Stimulated activated effector memory CD8-positive, alpha-beta T cell treated with anti-CD3 and anti-CD28 coated beads, Interleukin-12 subunit alpha, Interleukin-12 subunit beta, amount 100 ng/mL, for 72 hours (primary cell): ENCODE measurements at regions not wholly inside any gene's neighbourhood (a gene's known extent, or its start where the extent isn't known, plus 50 kb on each side); places are given as distances from the start of the nearest gene placed in this dataset.
"Not testable (repeated sequence)": the region's sequence is repeated elsewhere in the genome, so short reads cannot be mapped to it uniquely, and the experiment has no call there.

ENCODE experiments used
- ATAC-seq: fragments of 150-1000 bp; cut with Tn5 transposase; 2 replicates; pipeline ENCODE4 v1.10.0; 2021
- DNase-seq, 2 donors: peaks; one replicate each; pipeline ENCODE4 v3.0.0; 2021 to 2022; ENCODE audit warnings: low spot score in 2 of 2
- H3K27ac Mint-ChIP-seq: one replicate; pipeline ENCODE4 v1.8.0; 2022; ENCODE audit warnings: mild to moderate bottlenecking, mixed read lengths
- H3K36me3 Mint-ChIP-seq: one replicate; pipeline ENCODE4 v1.8.0; 2022; ENCODE audit warnings: mild to moderate bottlenecking, mixed read lengths
- H3K4me1 Mint-ChIP-seq: one replicate; pipeline ENCODE4 v1.8.0; 2022; ENCODE audit warnings: mixed read lengths
- H3K4me3 Mint-ChIP-seq: one replicate; pipeline ENCODE4 v1.8.0; 2022; ENCODE audit warnings: mild to moderate bottlenecking, mixed read lengths
- H3K9me3 Mint-ChIP-seq: one replicate; pipeline ENCODE4 v1.8.0; 2022; ENCODE audit warnings: mixed read lengths

- Mint-ChIP-seq H3K4me1 (no peaks in the 10 kb centered on the region), H3K36me3 (no peaks in the 10 kb centered on the region), H3K27ac (no peak overlapping the region), H3K4me3 (no peak overlapping the region), H3K9me3 (peaks cover 35% of the 10 kb centered on the region)
- ATAC-seq (no peak), DNase-seq (no peak)
Measured at GRCh38 chr4:60463857-60464502, 736.1 kb upstream of the ADGRL3 start.

GRCh38 chr4:60482921-60483351 is 717.2 kb upstream of the ADGRL3 start:
- no peak for ATAC-seq
- Mint-ChIP-seq H3K4me3 (no peak overlapping the region), H3K9me3 (peaks cover 23% of the 10 kb centered on the region), H3K4me1 (no peaks in the 10 kb centered on the region), H3K36me3 (no peaks in the 10 kb centered on the region), H3K27ac (no peak overlapping the region)
- no peak for DNase-seq

GRCh38 chr4:60485276-60485675 is 714.9 kb upstream of the ADGRL3 start:
- no peak for ATAC-seq
- no peaks in the 10 kb centered on the region for H3K4me1 Mint-ChIP-seq
- no peak overlapping the region for H3K4me3 Mint-ChIP-seq
- no peak overlapping the region for H3K27ac Mint-ChIP-seq
- no peaks in the 10 kb centered on the region for H3K36me3 Mint-ChIP-seq
- peaks cover 21% of the 10 kb centered on the region for H3K9me3 Mint-ChIP-seq
- DNase-seq = no peak

GRCh38 chr4:60487118-60487761 is 712.9 kb upstream of the ADGRL3 start:
- not testable (repeated sequence) for H3K4me1 Mint-ChIP-seq, DNase-seq, H3K4me3 Mint-ChIP-seq, H3K27ac Mint-ChIP-seq, ATAC-seq, H3K36me3 Mint-ChIP-seq
- peaks cover 14% of the 10 kb centered on the region for H3K9me3 Mint-ChIP-seq

GRCh38 chr4:60500810-60501209 is 699.3 kb upstream of the ADGRL3 start:
- no peaks in the 10 kb centered on the region for H3K4me1 Mint-ChIP-seq
- ATAC-seq (no peak), DNase-seq (no peak)
- no peak overlapping the region for H3K4me3 Mint-ChIP-seq
- no peaks in the 10 kb centered on the region for H3K36me3 Mint-ChIP-seq
- H3K9me3 Mint-ChIP-seq = peaks cover 30% of the 10 kb centered on the region
- H3K27ac Mint-ChIP-seq = no peak overlapping the region

GRCh38 chr4:60502733-60503132 is 697.4 kb upstream of the ADGRL3 start:
- ATAC-seq = no peak
- H3K36me3 Mint-ChIP-seq = no peaks in the 10 kb centered on the region
- H3K4me3 Mint-ChIP-seq = no peak overlapping the region
- no peak overlapping the region for H3K27ac Mint-ChIP-seq
- no peaks in the 10 kb centered on the region for H3K4me1 Mint-ChIP-seq
- H3K9me3 Mint-ChIP-seq = peaks cover 36% of the 10 kb centered on the region
- no peak for DNase-seq

GRCh38 chr4:60506061-60506460 is 694.1 kb upstream of the ADGRL3 start:
- no peak for ATAC-seq
- Mint-ChIP-seq H3K9me3 (peaks cover 37% of the 10 kb centered on the region), H3K4me3 (no peak overlapping the region), H3K27ac (no peak overlapping the region), H3K4me1 (no peaks in the 10 kb centered on the region), H3K36me3 (no peaks in the 10 kb centered on the region)
- DNase-seq = no peak

- DNase-seq = no peak
- no peaks in the 10 kb centered on the region for H3K36me3 Mint-ChIP-seq
- H3K9me3 Mint-ChIP-seq = peaks cover 12% of the 10 kb centered on the region
- no peak for ATAC-seq
- no peaks in the 10 kb centered on the region for H3K4me1 Mint-ChIP-seq
- H3K4me3 Mint-ChIP-seq = no peak overlapping the region
- no peak overlapping the region for H3K27ac Mint-ChIP-seq
Measured at GRCh38 chr4:60522265-60522664, 677.9 kb upstream of the ADGRL3 start.

- Mint-ChIP-seq H3K9me3 (peaks cover 26% of the 10 kb centered on the region), H3K27ac (no peak overlapping the region), H3K4me3 (no peak overlapping the region), H3K36me3 (no peaks in the 10 kb centered on the region), H3K4me1 (no peaks in the 10 kb centered on the region)
- DNase-seq (no peak), ATAC-seq (no peak)
Measured at GRCh38 chr4:60531776-60532379, 668.2 kb upstream of the ADGRL3 start.

GRCh38 chr4:60544981-60545380 is 655.1 kb upstream of the ADGRL3 start:
- ATAC-seq (no peak), DNase-seq (no peak)
- H3K4me3 Mint-ChIP-seq = no peak overlapping the region
- H3K4me1 Mint-ChIP-seq = no peaks in the 10 kb centered on the region
- no peak overlapping the region for H3K27ac Mint-ChIP-seq
- H3K9me3 Mint-ChIP-seq = peaks cover 19% of the 10 kb centered on the region
- H3K36me3 Mint-ChIP-seq = no peaks in the 10 kb centered on the region

GRCh38 chr4:60562334-60562733 is 637.8 kb upstream of the ADGRL3 start:
- Mint-ChIP-seq H3K4me1 (no peaks in the 10 kb centered on the region), H3K9me3 (peaks cover 33% of the 10 kb centered on the region), H3K36me3 (no peaks in the 10 kb centered on the region), H3K4me3 (no peak overlapping the region), H3K27ac (no peak overlapping the region)
- DNase-seq = no peak
- no peak for ATAC-seq

GRCh38 chr4:60565558-60565957 is 634.6 kb upstream of the ADGRL3 start:
- Mint-ChIP-seq H3K4me3 (no peak overlapping the region), H3K27ac (no peak overlapping the region), H3K4me1 (no peaks in the 10 kb centered on the region), H3K36me3 (no peaks in the 10 kb centered on the region), H3K9me3 (peaks cover 45% of the 10 kb centered on the region)
- ATAC-seq (no peak), DNase-seq (no peak)

- H3K4me1 Mint-ChIP-seq = no peaks in the 10 kb centered on the region
- no peak overlapping the region for H3K27ac Mint-ChIP-seq
- ATAC-seq (no peak), DNase-seq (no peak)
- no peak overlapping the region for H3K4me3 Mint-ChIP-seq
- no peaks in the 10 kb centered on the region for H3K36me3 Mint-ChIP-seq
- H3K9me3 Mint-ChIP-seq = peaks cover 9% of the 10 kb centered on the region
Measured at GRCh38 chr4:60575336-60575735, 624.8 kb upstream of the ADGRL3 start.

GRCh38 chr4:60579335-60579734 is 620.8 kb upstream of the ADGRL3 start:
- H3K4me1 Mint-ChIP-seq = no peaks in the 10 kb centered on the region
- H3K9me3 Mint-ChIP-seq = peaks cover 6% of the 10 kb centered on the region

GRCh38 chr4:60581919-60582536 is 618.1 kb upstream of the ADGRL3 start:
- Mint-ChIP-seq H3K4me3 (no peak overlapping the region), H3K9me3 (peaks cover 11% of the 10 kb centered on the region), H3K4me1 (no peaks in the 10 kb centered on the region), H3K36me3 (no peaks in the 10 kb centered on the region), H3K27ac (no peak overlapping the region)
- DNase-seq = no peak
- ATAC-seq = no peak

More at GRCh38 chr4:60579335-60579734, 620.8 kb upstream of the ADGRL3 start:
- Mint-ChIP-seq H3K36me3 (no peaks in the 10 kb centered on the region), H3K4me3 (no peak overlapping the region), H3K27ac (no peak overlapping the region)
- ATAC-seq (no peak), DNase-seq (no peak)

GRCh38 chr4:60588556-60588955 is 611.6 kb upstream of the ADGRL3 start:
- no peak overlapping the region for H3K27ac Mint-ChIP-seq
- DNase-seq (no peak), ATAC-seq (no peak)
- H3K4me3 Mint-ChIP-seq = no peak overlapping the region
- H3K9me3 Mint-ChIP-seq = peaks cover 15% of the 10 kb centered on the region
- H3K4me1 Mint-ChIP-seq = no peaks in the 10 kb centered on the region
- no peaks in the 10 kb centered on the region for H3K36me3 Mint-ChIP-seq
